Activated CD8-positive, alpha-beta memory T cell treated with anti-CD3 and anti-CD28 coated beads, Interleukin-2, amount 50 U/mL, for 1 hour (primary cell): ENCODE measurements at regions not wholly inside any gene's neighbourhood (a gene's known extent, or its start where the extent isn't known, plus 50 kb on each side); places are given as distances from the start of the nearest gene placed in this dataset.

ENCODE experiments used
- DNase-seq: peaks from one replicate; pipeline ENCODE4 v3.0.0-alpha.2; 2020; ENCODE audit errors: extremely low read depth

- no peak for DNase-seq
Measured at GRCh38 chr4:17170131-17170530, 271.7 kb upstream of the LDB2 start.

- DNase-seq: no peak
Measured at GRCh38 chr4:17169699-17170098, 271.3 kb upstream of the LDB2 start.

- DNase-seq: no peak
Measured at GRCh38 chr4:17168571-17168970, 270.1 kb upstream of the LDB2 start.

GRCh38 chr4:17166954-17167353 is 268.5 kb upstream of the LDB2 start:
- DNase-seq: no peak

GRCh38 chr4:17165286-17165685 is 266.8 kb upstream of the LDB2 start:
- DNase-seq: no peak

GRCh38 chr4:17164666-17165065 is 266.2 kb upstream of the LDB2 start:
- DNase-seq: no peak

- DNase-seq: no peak
Measured at GRCh38 chr4:17163156-17163771, 264.8 kb upstream of the LDB2 start.

GRCh38 chr4:17157304-17157703 is 258.9 kb upstream of the LDB2 start:
- no peak for DNase-seq

GRCh38 chr4:17155486-17155885 is 257.0 kb upstream of the LDB2 start:
- no peak for DNase-seq

GRCh38 chr4:17153572-17153971 is 255.1 kb upstream of the LDB2 start:
- DNase-seq: no peak

- DNase-seq: no peak
Measured at GRCh38 chr4:17152941-17153540, 254.6 kb upstream of the LDB2 start.

- DNase-seq: no peak
Measured at GRCh38 chr4:17142232-17142711, 243.8 kb upstream of the LDB2 start.

GRCh38 chr4:17138847-17139246 is 240.4 kb upstream of the LDB2 start:
- DNase-seq: no peak

- DNase-seq: no peak
Measured at GRCh38 chr4:17134565-17134964, 236.1 kb upstream of the LDB2 start.

- no peak for DNase-seq
Measured at GRCh38 chr4:17134100-17134499, 235.7 kb upstream of the LDB2 start.

GRCh38 chr4:17132226-17132625 is 233.8 kb upstream of the LDB2 start:
- no peak for DNase-seq

- no peak for DNase-seq
Measured at GRCh38 chr4:17128268-17128667, 229.8 kb upstream of the LDB2 start.

GRCh38 chr4:17126321-17126966 is 228.0 kb upstream of the LDB2 start:
- DNase-seq: no peak

GRCh38 chr4:17124767-17125166 is 226.3 kb upstream of the LDB2 start:
- DNase-seq: no peak

GRCh38 chr4:17120761-17121160 is 222.3 kb upstream of the LDB2 start:
- DNase-seq: no peak

GRCh38 chr4:17117746-17118145 is 219.3 kb upstream of the LDB2 start:
- no peak for DNase-seq

- no peak for DNase-seq
Measured at GRCh38 chr4:17115583-17115982, 217.1 kb upstream of the LDB2 start.

- DNase-seq: no peak
Measured at GRCh38 chr4:17112292-17112659, 213.8 kb upstream of the LDB2 start.
